ENCODE measurements at regions not wholly inside any gene's neighbourhood (a gene's known extent, or its start where the extent isn't known, plus 50 kb on each side); places are given as distances from the start of the nearest gene placed in this dataset.

- intact Hi-C loops (cut with DNase I) = no loop called here
- no peak for DNase-seq
- 31 to 84% (median 54%) methylated on average over 1 of the region's 1 CpG for WGBS, 4 donors
These were observed 480.2 kb upstream of the PTPRD start for GRCh38 chr9:11092974-11093373.

GRCh38 chr9:11097020-11097419 lies 484.2 kb upstream of the PTPRD start:
- 36 to 56% (median 44%) methylated on average over 1 of the region's 1 CpG for WGBS, 4 donors
- intact Hi-C loops (cut with DNase I) = no loop called here
- Histone ChIP-seq H3K27ac (no peak overlapping the region), H3K4me3 (no peak overlapping the region), H3K36me3 (replicated peaks in 1 of 2) (no peaks in the 10 kb centered on the region), H3K27me3 (no peaks in the 10 kb centered on the region), H3K4me1 (replicated peaks in 1 of 2) (no peaks in the 10 kb centered on the region), H3K9me3 (replicated peaks in 1 of 3) (no peaks in the 10 kb centered on the region)
- TF ChIP-seq, protein P1, sequence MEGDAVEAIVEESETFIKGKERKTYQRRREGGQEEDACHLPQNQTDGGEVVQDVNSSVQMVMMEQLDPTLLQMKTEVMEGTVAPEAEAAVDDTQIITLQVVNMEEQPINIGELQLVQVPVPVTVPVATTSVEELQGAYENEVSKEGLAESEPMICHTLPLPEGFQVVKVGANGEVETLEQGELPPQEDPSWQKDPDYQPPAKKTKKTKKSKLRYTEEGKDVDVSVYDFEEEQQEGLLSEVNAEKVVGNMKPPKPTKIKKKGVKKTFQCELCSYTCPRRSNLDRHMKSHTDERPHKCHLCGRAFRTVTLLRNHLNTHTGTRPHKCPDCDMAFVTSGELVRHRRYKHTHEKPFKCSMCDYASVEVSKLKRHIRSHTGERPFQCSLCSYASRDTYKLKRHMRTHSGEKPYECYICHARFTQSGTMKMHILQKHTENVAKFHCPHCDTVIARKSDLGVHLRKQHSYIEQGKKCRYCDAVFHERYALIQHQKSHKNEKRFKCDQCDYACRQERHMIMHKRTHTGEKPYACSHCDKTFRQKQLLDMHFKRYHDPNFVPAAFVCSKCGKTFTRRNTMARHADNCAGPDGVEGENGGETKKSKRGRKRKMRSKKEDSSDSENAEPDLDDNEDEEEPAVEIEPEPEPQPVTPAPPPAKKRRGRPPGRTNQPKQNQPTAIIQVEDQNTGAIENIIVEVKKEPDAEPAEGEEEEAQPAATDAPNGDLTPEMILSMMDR (IDR thresholded peaks at IDR 0.05) = no peak
- no peak for TF ChIP-seq POLR2A (IDR thresholded peaks at IDR 0.05)
- no peak for DNase-seq

More at GRCh38 chr9:11092974-11093373, 480.2 kb upstream of the PTPRD start:
- Histone ChIP-seq H3K9me3 (replicated peaks in 1 of 3) (no peaks in the 10 kb centered on the region), H3K27me3 (no peaks in the 10 kb centered on the region), H3K4me1 (replicated peaks in 1 of 2) (no peaks in the 10 kb centered on the region), H3K4me3 (no peak overlapping the region), H3K27ac (no peak overlapping the region), H3K36me3 (replicated peaks in 1 of 2) (no peaks in the 10 kb centered on the region)
- TF ChIP-seq, protein P1 (IDR thresholded peaks at IDR 0.05) = no peak
- TF ChIP-seq POLR2A (IDR thresholded peaks at IDR 0.05) = no peak

GRCh38 chr9:11103525-11103924 lies 490.7 kb upstream of the PTPRD start:
- Histone ChIP-seq H3K9me3 (replicated peaks in 1 of 3) (no peaks in the 10 kb centered on the region), H3K4me3 (no peak overlapping the region), H3K36me3 (replicated peaks in 1 of 2) (no peaks in the 10 kb centered on the region), H3K4me1 (replicated peaks in 1 of 2) (no peaks in the 10 kb centered on the region), H3K27ac (no peak overlapping the region), H3K27me3 (no peaks in the 10 kb centered on the region)
- TF ChIP-seq POLR2A (IDR thresholded peaks at IDR 0.05) = no peak
- TF ChIP-seq, protein P1 (IDR thresholded peaks at IDR 0.05) = no peak
- intact Hi-C loops (cut with DNase I) = no loop called here
- WGBS, 4 donors = 60 to 73% (median 67%) methylated on average over 2 of the region's 2 CpGs
- DNase-seq = no peak

DNA sequence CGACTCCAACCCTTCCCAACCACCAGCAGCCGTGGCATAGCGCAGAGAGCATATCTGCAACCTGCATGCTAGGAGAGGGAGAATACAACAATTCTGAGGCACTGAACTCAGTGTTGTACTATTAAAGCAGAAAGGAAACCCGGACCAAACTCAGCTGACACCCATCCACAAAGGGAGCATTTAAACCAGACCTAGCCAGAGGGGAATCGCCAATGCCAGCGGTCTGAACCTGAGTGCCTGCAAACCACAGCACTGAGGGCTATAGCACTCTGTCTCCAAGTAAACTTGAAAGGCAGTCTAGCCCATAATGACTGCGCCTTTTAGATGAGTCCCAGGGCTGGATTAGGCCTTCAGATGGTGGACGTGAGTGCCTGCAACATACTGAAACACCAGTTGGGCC lies 494.4 kb upstream of the PTPRD start:
- no peak for DNase-seq
- Histone ChIP-seq H3K36me3 (replicated peaks in 1 of 2) (no peaks in the 10 kb centered on the region), H3K4me1 (replicated peaks in 1 of 2) (no peaks in the 10 kb centered on the region), H3K27ac (no peak overlapping the region), H3K27me3 (no peaks in the 10 kb centered on the region), H3K9me3 (replicated peaks in 1 of 3) (no peaks in the 10 kb centered on the region), H3K4me3 (no peak overlapping the region)
- TF ChIP-seq, protein P1 (IDR thresholded peaks at IDR 0.05) = no peak
- TF ChIP-seq POLR2A (IDR thresholded peaks at IDR 0.05) = no peak
- intact Hi-C loops (cut with DNase I) = no loop called here
- WGBS, 4 donors = 46 to 68% (median 65%) methylated on average over 5 to 8 of the region's 8 CpGs
